Left renal cortex interstitium (tissue), 4 donors: ENCODE measurements at regions not wholly inside any gene's neighbourhood (a gene's known extent, or its start where the extent isn't known, plus 50 kb on each side); places are given as distances from the start of the nearest gene placed in this dataset.
"Not testable (repeated sequence)": the region's sequence is repeated elsewhere in the genome, so short reads cannot be mapped to it uniquely, and the experiment has no call there.

Source experiments
- DNase-seq, 4 donors: peaks; one replicate each; pipeline ENCODE4 v3.0.0-alpha.2; 2013; ENCODE audit warnings: low read depth in 4 of 4, low spot score in 2 of 4, missing footprints in 1 of 4

DNA sequence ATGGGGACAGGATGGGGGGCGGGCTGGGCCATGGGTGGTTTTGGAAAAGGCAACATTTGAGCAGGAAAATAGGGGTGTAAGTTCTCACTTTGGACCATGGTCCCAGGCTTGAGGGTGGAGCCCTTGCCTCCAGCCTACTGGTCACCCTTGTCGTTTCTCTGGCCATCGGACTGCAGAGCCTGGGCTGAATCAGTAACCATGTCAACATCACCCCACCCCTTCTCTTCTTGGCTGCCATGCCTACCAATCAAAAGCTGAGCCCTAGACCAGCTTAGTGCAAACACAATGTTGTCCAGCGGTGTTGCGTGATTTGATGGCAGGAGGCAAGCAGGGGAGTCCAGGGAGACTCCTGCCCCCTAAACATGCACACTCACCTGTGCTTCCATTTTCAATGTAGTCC, 231.0 kb upstream of the KAZN start:
- no peak for DNase-seq

DNA sequence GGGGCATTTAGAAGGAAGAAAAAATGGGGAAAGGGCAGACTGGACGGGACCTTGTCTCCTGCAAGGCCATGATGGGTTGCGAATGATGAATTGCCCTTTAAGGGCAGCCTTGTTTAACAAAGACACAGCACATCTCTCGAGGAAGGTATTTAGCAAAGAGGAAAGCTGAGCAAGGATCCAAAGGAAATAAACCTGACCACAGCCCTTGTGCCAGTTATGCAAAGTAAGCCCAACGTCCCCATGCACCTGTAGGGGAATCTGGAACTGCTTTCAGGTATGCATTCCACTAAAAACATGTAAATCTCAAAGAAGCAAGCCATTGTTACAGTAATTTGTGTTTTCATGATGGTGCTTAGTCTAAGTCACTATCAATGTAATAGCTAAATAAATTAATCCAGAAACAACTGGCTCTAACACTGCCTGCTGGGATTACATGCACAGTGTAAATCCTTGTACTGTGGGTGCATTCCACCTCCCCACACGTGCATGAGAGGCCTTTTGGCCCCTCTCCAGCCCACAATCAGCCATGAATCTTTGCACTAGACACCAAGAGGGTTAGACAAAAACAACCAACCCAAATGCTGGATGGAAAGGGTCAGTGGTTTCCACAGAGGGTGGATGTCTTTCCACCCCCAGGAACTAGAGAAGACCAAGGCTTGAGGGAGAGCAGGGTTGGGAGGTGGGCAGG, 228.8 kb upstream of the KAZN start:
- DNase-seq, result no peak

DNA sequence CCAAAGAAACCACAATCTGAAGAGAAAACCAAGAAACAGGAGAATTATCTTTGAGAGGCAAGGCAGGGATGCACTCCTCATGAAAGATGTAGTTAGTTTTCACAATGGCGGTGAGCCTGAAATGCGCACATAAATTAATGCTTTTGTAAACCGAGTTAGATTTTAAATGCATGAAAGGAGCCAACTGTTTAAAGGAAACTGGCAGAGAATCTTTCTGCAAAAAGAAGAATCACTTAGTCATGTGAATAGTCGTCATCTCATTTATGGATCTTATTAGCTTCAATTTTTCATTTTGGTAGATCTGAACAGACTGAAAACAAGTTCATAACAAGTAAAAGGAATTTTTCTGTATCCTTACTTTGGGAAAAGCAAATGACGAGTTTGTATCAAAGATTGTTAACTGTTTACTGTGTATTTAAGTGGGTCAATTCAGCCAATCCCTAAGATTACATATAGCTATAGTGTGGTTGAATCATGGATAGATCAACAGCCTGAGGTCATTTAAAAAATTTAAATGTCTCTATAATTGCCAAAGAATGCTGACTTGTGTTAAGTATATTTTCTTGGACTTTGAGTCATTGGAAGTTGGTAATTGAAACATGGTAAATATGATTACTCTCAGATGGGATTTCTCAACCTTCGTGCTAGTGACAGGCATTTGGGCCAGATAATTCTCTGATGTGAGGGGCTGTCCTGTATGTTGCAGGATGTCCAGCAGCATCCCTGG, 226.6 kb upstream of the KAZN start:
- DNase-seq, result no peak

DNA sequence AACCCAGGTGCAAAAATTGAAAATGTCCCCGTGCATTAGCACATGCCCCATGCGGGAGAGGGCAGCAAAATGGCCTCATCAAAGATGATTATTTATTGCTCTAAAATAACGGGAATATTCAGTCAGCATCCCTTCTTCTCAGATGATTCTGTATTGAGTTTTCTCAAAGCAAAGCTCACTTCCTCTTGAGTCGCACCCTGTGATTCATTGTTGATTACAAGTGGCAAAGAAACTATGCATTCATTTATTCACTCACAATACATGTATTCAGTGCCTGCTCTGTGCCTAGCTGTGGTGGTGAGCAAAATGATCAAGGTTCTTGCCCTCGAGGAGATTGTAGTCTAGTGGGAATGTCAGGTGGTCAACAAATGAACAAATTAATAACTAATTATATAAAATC, 226.0 kb upstream of the KAZN start:
- no peak for DNase-seq

DNA sequence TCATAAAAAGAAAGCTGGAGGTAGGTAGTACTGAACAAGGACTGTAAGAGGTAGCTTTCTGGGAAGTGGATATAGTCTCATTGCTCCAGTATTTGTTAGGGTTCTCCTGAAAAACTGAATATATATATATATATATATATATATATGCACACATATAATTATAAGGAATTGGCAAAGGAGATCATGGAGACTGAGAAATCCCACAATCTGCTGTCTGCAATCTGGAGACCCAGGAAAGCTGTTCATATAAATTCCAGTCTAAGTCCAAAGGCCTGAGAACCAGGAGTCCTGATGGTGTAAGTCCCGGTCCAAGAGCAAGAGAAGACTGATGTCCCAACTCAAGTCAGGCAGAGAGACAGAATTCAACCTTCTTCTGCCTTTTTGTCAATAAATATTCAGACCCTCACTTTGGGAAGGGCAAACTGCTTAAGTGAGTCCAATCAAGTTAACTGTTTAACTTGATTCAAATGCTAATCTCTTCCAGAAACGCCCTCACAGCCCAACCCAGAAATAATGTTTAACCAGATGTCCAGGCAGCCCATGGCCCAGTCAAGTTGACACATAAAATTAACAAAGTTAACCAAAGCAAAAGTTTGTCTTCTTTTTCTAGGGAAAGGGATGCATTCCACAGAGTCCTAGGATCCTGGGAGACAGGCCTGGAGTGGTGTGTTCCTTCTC, 225.3 kb upstream of the KAZN start:
- no peak for DNase-seq

DNA sequence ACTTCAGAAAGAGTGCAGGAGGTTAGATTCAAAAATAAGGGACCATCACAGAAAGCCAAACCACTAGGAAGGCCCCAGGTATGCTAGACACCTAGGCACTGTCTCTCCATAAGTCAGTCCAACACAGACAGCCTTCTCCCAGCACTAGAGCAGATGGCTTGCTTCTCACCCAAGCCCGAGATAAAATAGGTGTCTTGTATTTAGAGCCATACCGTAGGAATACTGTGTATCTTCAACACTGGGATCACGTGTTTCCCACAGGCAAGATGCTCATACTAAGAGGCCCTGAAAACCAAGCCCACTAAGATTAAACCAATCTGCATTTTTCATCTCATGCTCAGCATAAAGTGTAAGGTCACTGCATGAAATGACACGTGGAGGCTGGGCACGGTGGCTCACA, 223.3 kb upstream of the KAZN start:
- no peak for DNase-seq

DNA sequence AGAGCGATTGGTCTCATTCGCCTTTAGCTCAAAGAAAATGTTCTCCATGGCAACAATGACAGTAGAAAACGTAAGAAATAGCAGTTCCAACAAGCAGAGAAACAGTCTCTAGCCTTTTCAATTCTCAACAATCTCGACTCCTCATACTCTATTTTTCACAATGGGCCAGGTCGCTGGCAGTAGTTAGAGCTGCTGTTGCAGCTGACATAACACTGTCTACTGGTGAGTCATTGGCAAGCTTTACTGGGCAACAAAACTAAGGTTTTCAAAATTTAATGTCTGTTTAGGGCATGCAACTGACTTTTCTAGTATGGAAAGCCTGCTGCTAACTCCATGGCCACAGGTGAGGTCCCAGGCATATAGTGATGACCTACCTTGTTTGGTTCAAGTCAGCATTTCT, 221.1 kb upstream of the KAZN start:
- no peak for DNase-seq

DNA sequence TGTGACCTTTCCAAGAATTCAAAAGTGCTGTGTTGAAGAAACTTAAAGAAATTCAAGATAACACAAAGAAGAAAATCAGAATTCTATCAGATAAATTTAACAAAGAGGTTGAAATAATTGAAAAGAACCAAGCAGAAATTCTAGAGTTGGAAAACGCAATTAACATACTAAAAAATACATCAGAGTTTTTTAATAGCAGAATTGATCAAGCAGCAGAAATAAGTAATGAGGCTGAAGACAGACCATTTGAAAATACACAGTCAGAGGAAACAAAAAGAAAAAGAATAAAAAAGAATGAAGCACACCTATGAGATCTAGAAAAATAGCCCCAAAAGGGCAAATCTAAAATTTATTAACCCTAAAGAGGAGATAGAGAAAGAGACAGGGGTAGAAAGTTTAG, 218.1 kb upstream of the KAZN start:
- DNase-seq, result no peak

DNA sequence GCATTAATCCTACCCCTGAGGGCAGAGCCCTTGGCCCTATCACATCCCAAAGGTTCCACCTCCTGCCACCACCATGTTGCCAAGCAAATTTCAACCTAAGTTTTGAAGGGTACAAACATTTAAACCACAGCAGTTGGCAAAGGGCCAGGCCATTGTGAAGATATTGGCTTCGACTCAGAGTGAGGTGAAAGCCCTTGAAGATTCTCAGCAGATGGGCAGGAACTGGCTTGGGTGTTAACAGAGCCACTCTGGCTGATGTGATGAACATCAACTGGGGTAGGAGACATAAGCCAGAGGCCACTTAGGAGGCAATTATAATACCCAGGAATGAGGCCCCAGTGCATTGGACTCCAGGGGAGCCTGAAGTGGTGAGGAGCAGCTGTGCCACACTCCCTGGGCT, 207.7 kb upstream of the KAZN start:
- no peak for DNase-seq

DNA sequence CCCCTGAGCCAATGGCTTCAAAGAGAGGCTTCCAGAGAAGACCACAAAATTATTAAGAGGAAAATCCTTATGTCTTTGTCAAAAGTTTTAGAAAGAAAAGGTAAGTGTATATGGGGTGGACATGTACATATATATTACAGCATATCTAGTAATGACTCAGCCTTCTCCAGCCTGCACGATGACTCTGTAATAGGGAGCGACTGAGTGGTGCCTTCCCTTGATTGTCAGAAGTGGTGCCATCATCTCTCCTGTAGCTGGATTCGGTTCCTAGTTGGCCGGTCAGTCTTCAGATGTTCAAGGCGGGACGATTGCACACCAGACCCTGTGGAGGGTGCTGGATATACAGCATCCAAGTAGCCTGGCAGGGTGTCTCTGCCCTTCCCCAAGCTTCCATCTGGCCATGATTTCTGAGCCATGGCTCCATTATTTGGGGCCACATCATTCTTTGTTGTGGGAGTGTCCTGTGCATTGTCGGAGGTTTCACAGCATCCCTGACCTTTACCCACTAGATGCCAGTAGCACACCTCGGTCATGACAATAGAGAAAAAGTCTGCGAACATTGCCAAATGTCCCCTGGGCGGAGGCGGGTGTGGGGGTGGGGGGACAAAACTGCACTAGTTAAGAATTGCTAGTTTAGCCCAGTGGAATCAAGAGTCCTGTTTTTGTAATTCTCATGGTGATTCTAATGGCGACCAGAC, 206.2 kb upstream of the KAZN start:
- DNase-seq, result no peak

DNA sequence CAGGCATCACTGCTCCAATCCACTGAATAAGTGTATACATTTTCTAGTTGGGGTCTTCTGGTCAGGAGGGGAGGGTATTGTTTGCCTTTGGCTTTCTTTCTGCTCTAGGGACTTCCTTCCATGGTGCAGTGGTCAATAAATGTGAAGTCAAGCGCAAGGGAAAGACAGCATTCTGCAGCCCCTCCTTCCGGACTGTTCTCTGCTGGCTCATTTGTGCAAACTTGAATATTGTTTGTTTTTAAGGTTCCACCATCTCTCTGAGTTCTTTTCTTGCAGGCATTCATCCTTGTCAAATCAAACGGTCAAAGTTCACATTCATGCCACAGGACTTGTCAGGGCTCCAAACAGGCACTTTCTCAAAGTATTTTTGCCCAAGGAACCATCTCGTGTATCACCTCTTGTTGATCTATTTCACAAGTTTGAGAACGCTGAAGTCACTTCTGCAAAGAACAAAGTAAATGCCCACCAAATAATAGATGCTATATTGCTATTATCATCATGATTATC, 205.6 kb upstream of the KAZN start:
- DNase-seq, result no peak

DNA sequence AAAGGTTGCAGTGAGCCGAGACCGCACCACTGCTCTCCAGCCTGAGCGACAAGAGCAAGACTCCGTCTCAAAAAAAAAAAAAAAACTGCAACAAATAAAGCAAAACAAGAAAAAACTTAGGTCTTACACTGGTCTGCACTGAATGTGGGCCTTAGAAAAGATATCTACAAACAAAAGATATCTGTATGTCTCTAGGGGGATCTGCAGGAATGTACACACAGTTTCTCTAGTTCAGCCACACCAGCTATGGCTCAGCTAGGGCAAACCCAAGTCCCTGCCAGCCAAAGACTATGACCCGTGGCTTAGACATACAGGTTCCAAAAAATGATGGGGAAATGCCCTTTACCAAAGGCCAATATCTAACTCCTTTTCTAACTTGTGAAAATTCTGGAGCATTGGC, 202.4 kb upstream of the KAZN start:
- no peak for DNase-seq

DNA sequence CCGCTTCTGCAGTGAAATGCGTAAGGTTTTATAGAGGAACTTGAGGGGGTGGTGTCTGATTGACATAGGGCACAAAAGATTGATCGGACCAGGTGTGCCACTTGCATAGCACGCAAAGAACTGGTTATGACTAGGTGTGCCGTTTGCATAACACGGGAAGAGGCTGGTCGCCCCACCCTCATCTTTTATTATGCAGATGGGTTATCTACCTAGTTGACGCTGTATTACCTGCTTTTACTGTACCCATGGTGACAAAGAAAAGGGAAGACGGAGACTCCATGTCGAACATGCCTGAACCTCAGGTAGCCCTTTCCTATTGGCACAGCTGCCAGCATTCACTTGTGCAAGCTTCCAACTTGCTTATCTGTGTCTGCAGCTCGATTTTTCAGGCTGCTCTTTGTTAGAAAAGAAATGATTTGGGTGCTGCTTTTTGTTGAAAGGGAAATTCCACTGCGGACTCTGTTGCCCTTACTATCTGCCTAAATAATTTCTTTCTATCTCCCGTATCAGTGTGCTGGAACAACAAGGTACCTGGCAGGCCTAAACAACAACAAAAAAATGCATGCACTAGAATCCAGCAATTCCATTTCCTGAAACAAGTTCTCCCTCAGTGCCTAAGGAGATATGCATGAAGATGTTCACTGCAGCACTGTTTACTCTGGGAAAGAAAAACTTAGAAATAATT, 194.4 kb upstream of the KAZN start:
- DNase-seq, result no peak

DNA sequence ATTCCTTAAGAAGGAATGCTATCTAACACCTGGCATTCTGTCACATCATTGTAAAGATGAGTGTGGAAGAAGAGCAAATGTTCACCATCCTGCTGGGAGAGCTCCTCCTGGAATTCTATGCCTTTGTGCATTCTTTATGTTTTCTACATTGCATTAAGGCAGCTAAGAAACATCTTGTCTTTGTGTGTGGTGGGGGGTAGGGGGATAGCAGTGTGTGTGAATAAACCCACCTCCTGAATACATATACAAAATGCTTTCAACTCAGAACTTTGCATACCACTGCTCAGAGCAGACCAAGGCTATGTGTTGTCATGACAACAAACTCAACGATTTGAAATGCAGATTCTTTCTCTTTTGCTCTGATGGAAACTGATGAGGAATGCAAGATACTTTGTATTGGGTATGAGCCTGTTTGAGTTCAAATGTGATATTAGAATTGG, 193.6 kb upstream of the KAZN start:
- DNase-seq, result no peak

DNA sequence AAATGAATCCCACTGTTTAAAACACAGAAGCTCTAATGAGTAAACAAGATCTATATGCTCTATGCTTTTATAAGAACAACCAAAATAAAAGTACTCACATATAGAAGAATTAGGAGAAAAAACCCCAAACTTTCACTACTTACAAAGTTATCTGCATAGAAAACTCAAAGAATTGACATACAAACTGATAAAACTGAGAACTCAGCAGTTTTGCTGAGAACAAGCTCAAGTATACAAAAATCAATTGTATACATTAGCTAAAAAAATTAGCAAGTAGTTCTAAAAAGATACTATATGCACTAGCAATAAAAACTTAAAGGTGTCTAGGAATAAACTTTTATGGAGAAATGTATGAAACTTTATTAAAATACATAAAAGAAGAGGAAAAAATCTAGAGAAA, 186.2 kb upstream of the KAZN start:
- DNase-seq, result no peak

DNA sequence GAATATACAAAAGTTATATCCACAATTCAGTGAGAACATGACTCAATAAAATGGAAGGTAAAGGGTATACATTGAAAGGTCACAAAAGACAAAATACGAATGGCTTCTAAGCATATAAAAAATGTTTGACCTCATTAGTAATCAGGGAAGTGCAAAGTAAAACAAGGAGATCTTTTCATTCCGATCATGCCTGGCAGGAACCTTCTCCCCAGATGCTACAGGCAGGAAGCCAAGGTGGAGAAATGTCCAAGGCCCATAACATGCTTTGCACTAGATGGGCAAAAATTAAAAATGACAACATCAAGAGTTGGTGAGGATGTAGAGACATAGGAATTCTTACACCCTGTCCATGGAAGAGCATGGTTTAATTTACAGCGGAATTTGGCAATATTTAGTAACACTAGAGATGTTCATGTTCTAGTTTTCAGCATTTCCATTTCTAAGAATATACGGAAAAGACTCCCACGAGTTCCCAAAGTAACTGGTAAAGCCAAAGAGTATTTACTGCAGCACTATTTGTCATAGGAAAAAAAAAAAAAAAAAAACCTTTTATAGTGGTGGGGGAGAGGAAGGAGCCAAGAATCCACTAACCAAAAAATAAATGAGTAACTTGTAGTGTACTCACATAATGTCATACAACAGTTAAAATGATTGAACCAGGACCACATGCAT, 184.5 kb upstream of the KAZN start:
- DNase-seq, result no peak

DNA sequence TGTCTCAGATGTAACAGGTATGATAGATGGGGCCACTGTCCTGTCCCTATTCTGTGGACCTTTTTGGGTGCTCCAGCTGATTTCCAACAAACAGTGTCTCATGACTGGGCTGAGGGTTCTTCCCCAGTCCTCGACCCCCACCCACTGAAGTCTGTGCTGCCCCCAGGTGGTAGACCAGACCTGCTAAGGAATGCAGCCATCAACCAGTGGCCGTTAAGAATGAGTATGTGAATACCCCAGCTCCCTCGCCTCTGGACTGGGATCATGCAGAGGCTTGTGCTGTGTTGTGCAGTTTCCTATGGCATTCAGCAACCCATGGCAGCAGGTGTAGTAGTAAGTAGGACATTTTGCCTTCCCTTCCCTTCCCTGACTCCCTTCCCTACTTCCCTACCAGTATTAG, 183.1 kb upstream of the KAZN start:
- no peak for DNase-seq

DNA sequence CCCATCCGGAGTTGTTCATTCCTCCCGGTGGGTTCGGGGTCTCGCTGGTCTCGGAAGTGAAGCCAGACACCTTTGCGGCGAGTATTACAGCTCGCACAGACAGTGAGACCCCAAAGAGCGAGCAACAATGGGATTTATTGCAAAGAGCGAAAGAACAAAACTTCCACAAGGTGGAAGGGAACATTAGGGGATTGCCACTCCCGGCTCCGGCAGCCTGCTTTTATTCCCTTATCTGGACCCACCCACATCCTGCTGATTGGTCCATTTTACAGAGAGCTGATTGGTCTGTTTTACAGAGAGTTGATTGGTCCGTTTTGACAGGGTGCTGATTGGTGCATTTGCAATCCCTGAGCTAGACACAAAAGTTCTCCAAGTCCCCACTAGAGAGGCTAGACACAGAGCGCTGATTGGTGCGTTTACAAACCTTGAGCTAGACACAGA, 178.7 kb upstream of the KAZN start:
- not testable (repeated sequence) for DNase-seq

DNA sequence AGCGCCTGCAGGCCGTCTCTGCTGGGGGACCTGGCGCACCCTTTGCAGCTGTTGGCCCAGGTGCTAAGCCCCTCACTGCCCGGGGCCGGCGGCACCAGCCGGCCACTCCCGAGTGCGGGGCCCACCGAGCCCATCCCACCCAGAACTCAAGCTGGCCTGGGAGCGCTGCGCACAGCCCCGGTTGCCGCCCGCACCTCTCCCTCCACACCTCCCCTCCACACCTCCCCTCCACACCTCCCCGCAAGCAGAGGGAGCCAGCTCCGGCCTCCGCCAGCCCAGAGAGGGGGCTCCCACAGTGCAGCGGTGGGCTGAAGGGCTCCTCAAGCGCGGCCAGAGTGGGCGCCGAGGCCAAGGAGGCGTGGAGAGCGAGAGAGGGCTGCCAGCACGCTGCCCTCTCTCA, 177.8 kb upstream of the KAZN start:
- no peak for DNase-seq
